Erythroblast (primary cell): ENCODE measurements at regions not wholly inside any gene's neighbourhood (a gene's known extent, or its start where the extent isn't known, plus 50 kb on each side); places are given as distances from the start of the nearest gene placed in this dataset.

Source experiments
- GATA1 ChIP-seq: IDR thresholded peaks from 2 replicates; pipeline ENCODE4 v1.6.1; 2011; ENCODE audit warnings: low read depth, mild to moderate bottlenecking, control low read depth, low read length, moderate library complexity
- POLR2A ChIP-seq: IDR thresholded peaks from 2 replicates; pipeline ENCODE4 v1.6.1; 2011; ENCODE audit warnings: mild to moderate bottlenecking, low read length

DNA sequence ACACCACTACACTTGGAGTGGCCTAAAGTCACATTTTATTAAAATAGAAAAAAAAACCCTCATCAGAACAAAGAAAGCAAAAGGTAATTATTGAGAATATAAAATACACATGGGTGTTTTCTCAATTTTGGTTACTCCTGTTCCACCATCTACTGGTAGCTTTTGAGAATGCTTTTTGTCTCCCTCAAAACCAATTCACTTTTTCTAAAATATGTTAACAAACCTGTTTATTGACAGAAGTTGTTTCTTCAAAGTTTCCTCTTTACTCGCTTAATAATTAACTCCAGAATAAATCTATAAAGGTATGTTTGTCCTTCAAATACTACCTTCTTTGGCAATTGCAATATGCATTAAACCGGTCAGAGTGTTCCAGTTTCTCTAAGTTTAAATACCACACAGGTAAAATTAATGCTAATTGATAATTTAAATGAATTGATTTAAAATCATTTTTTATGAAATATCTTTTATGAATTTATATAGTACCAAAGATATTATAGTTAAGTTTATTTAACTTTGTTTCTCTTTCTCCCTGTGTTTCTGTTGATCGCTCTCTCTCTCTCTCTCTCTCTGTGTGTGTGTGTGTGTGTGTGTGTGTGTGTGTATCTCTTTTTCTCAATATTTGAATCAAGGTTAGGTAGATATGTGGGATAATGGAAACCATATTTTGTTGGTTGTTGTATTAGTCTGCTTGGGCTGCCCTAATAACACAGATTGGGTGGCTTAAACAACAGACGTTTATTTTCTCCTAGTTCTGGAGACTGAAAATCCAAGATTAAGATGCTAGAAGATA is 487.4 kb downstream of the PRDM9 start:
- TF ChIP-seq POLR2A = no peak
- TF ChIP-seq GATA1 = no peak
